GM06990 (cell line): ENCODE measurements at regions not wholly inside any gene's neighbourhood (a gene's known extent, or its start where the extent isn't known, plus 50 kb on each side); places are given as distances from the start of the nearest gene placed in this dataset.

Experiments
- DNase-seq: peaks from one replicate; pipeline ENCODE4 v3.0.0-alpha.2; 2011; ENCODE audit not compliant: insufficient read length; ENCODE audit errors: extremely low read depth
- H3K27me3 ChIP-seq: replicated peaks from 2 replicates; pipeline ENCODE4 v1.6.0; 2011; ENCODE audit warnings: low read length; ENCODE audit not compliant: control insufficient read depth, insufficient read depth
- H3K36me3 ChIP-seq: 2 replicates; pipeline ENCODE4 v1.5.1; 2011; ENCODE audit warnings: low read length; ENCODE audit not compliant: control insufficient read depth, insufficient read depth
- H3K4me3 ChIP-seq: replicated peaks from 2 replicates; pipeline ENCODE4 v1.5.1; 2011; ENCODE audit warnings: low read depth, mild to moderate bottlenecking, control low read depth, low read length
- CTCF ChIP-seq: IDR thresholded peaks from 2 replicates; pipeline ENCODE4 v1.5.1; 2011; ENCODE audit warnings: low read length, control low read depth, mild to moderate bottlenecking, inconsistent platforms; ENCODE audit not compliant: insufficient read depth, poor library complexity, severe bottlenecking

DNA sequence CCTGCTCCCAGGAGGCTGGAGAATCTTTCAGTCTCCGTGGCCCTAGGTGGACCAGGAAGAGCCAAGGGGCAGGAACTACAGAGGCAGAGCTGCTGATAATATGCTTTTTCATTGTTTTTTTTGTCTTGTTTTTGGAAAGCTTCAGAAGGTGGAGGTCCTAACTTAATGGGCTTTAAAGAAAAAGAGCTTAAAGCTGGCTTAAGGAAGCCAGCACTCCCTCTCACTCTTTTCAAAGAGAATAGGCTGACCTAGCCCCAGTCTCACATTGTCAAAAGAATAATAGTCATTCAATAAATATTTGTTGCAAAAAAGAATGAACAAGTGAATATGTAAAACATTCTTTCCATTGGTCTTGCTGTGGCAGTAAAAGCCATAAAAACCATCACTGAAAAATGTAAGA, 61.0 kb upstream of the RRP15 start:
- DNase-seq, result no peak
- Histone ChIP-seq H3K4me3 (no peak overlapping the region), H3K36me3 (no peaks in the 10 kb centered on the region), H3K27me3 (no peaks in the 10 kb centered on the region)
- TF ChIP-seq CTCF, result no peak

- H3K27me3 ChIP-seq, result no peaks in the 10 kb centered on the region
- H3K4me3 ChIP-seq, result no peak overlapping the region
- no peak for DNase-seq
- no peak for TF ChIP-seq CTCF
- no peaks in the 10 kb centered on the region for H3K36me3 ChIP-seq
Observed at GRCh38 chr1:218226005-218226404, 59.1 kb upstream of the RRP15 start.
